Sigmoid colon (tissue), 6 donors: ENCODE measurements at regions not wholly inside any gene's neighbourhood (a gene's known extent, or its start where the extent isn't known, plus 50 kb on each side); places are given as distances from the start of the nearest gene placed in this dataset.

Experiments used
- DNase-seq: peaks from one replicate; pipeline ENCODE4 v3.0.0-alpha.2; 2019
- H3K27ac ChIP-seq, 4 donors: fragments of 200-600 bp; sonication (generic); one replicate each; pipeline ENCODE4 v1.5.1; 2016 to 2019; ENCODE audit warnings: mild to moderate bottlenecking in 1 of 4
- H3K27me3 ChIP-seq, 3 donors: fragments of 200-600 bp; sonication (generic); one replicate each; pipeline ENCODE4 v1.5.1; 2019; ENCODE audit warnings: mild to moderate bottlenecking in 1 of 3
- H3K36me3 ChIP-seq, 4 donors: fragments of 200-600 bp; sonication (generic); one replicate each; pipeline ENCODE4 v1.5.1; 2016 to 2019
- H3K4me1 ChIP-seq, 4 donors: fragments of 200-600 bp; sonication (generic); one replicate each; pipeline ENCODE4 v1.5.1; 2017 to 2019
- H3K4me3 ChIP-seq, 4 donors: fragments of 200-600 bp; sonication (generic); one replicate each; pipeline ENCODE4 v1.5.1; 2017 to 2019; ENCODE audit warnings: mild to moderate bottlenecking in 2 of 4, moderate library complexity in 1 of 4
- H3K9me3 ChIP-seq, 4 donors: fragments of 200-600 bp in 3 of 4; sonication (generic) in 3 of 4; one replicate each; pipeline versions ENCODE4 v1.5.1 to v1.6.1; 2013 to 2019
- EP300 ChIP-seq, 4 donors: sonication (generic); formaldehyde crosslinking; IDR thresholded peaks; one replicate each; pipeline ENCODE4 v1.6.1; 2017; ENCODE audit warnings: antibody characterized with exemption in 4 of 4
- POLR2A ChIP-seq, 2 donors: fragments of 450-650 bp; IDR thresholded peaks; one replicate each; pipeline ENCODE4 v1.6.1; 2016; ENCODE audit warnings: antibody characterized with exemption in 2 of 2, mild to moderate bottlenecking in 2 of 2, moderate library complexity in 2 of 2
- POLR2AphosphoS5 ChIP-seq, 4 donors: sonication (generic); formaldehyde crosslinking; IDR thresholded peaks; one replicate each; pipeline ENCODE4 v1.6.1; 2017; ENCODE audit warnings: antibody characterized with exemption in 4 of 4
- WGBS, 2 donors: extraction: QIAGEN DNeasy Blood & Tissue Kit; methylation state at CpG; one replicate each; pipeline ENCODE4 v1.1.7; 2013; 5-methylcytosine and 5-hydroxymethylcytosine counted together
- intact Hi-C: fragments of 100-400 bp; cut with DNase I; formaldehyde crosslinking; loops from one replicate; pipeline ENCODE4 v1.15.1; 2023
- TF ChIP-seq, protein P1 (sequence below), 4 experiments: fragments of 450-650 bp in 3 of 4; fragments of 200-600 bp in 1 of 4; IDR thresholded peaks; one replicate each; pipeline ENCODE4 v1.5.1; 2016 to 2019; ENCODE audit warnings: antibody characterized with exemption in 4 of 4, mild to moderate bottlenecking in 3 of 4, moderate library complexity in 2 of 4
- donor health status: healthy with polysubstance abuse.
- donor health status: healthy.

DNA sequence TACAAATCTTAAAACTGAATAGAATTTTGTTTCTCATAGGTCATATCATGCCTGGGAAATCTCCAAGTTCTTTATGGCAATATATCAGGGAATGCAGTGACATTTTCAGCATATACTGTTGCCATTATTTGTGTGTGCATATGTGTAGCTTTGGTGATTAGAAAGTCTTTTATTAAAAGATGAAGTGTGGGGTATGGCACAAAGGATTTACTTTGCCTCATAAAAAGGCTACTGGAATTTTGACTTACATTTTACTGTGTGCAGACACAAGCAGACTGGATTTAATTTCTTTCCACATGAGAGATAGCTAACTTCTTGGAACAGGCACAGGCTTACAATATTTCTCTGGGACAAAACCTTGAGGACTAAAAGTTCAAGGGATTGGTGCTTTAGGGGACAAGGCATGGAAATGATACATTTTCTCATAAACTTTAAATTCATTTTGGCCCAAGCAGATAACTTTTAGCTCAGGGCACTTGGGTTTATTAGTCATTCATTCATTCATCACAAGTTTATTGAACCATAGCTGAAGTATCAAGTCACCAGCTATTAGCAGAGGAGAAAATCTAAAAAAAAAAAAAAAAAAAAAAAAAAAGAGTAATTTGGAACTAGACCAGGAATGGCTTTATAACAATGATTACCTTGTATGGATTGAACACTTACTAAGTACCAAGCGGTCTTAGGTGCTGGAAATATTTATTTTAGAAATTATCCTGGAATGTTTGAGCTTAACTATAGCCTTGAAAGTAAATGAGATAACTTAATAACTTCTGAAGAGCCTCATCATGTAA is 191.5 kb downstream of the SLIT2 start:
- TF ChIP-seq POLR2AphosphoS5 (IDR thresholded peaks at IDR 0.05) (peak in 2 of 4 donors; percentile 26 to 37), EP300 (IDR thresholded peaks at IDR 0.05) (no peak), POLR2A (IDR thresholded peaks at IDR 0.05) (no peak)
- TF ChIP-seq, protein P1, sequence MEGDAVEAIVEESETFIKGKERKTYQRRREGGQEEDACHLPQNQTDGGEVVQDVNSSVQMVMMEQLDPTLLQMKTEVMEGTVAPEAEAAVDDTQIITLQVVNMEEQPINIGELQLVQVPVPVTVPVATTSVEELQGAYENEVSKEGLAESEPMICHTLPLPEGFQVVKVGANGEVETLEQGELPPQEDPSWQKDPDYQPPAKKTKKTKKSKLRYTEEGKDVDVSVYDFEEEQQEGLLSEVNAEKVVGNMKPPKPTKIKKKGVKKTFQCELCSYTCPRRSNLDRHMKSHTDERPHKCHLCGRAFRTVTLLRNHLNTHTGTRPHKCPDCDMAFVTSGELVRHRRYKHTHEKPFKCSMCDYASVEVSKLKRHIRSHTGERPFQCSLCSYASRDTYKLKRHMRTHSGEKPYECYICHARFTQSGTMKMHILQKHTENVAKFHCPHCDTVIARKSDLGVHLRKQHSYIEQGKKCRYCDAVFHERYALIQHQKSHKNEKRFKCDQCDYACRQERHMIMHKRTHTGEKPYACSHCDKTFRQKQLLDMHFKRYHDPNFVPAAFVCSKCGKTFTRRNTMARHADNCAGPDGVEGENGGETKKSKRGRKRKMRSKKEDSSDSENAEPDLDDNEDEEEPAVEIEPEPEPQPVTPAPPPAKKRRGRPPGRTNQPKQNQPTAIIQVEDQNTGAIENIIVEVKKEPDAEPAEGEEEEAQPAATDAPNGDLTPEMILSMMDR (IDR thresholded peaks at IDR 0.05) = no peak
- WGBS, 2 donors = 81 to 90% methylated on average over 1 of the region's 1 CpG
- intact Hi-C loops = no loop called here
- Histone ChIP-seq H3K27me3 (no peaks in the 10 kb centered on the region), H3K4me3 (no peak overlapping the region), H3K9me3 (no peaks in the 10 kb centered on the region), H3K36me3 (no peaks in the 10 kb centered on the region), H3K27ac (peak overlapping the region; percentile 29 to 74 (median 64)), H3K4me1 (peaks cover 0 to 58% (median 45%) of the 10 kb centered on the region in 4 donors)
- DNase-seq = no peak

DNA sequence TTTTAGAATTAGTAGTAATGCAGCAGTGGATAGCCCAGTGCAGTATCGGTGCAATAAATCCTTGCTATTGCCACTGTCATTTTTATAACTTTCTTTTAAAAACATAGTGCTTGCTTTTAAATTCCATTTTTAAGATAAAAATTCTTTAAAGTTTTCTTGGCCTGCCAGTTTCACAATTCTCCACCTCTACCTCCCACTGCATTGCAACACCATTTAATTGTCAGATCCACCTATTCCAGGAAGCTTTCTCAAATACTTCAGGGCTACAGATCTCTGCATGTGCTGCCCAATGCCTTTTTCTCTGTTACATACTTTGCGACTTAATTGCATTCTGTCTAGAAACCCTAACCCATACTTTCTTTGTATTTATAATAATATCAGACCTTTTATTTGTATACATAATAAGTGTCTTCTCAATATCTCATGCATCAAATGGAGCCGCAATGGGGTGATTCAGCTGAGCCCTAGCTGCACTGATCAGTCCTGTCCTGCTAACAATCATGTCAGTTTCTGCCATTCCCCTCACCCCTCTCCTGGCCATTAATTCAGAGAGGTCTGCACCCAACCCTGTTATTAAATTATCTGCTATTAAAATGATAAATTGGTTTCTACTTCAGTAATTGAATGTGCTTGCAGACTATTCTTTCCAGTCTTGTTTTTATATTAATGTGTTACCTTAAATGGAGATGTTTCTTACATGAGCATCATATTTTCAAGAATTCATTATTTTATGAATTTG is 193.1 kb downstream of the SLIT2 start:
- WGBS, 2 donors = 93% methylated on average over 3 of the region's 3 CpGs

DNA sequence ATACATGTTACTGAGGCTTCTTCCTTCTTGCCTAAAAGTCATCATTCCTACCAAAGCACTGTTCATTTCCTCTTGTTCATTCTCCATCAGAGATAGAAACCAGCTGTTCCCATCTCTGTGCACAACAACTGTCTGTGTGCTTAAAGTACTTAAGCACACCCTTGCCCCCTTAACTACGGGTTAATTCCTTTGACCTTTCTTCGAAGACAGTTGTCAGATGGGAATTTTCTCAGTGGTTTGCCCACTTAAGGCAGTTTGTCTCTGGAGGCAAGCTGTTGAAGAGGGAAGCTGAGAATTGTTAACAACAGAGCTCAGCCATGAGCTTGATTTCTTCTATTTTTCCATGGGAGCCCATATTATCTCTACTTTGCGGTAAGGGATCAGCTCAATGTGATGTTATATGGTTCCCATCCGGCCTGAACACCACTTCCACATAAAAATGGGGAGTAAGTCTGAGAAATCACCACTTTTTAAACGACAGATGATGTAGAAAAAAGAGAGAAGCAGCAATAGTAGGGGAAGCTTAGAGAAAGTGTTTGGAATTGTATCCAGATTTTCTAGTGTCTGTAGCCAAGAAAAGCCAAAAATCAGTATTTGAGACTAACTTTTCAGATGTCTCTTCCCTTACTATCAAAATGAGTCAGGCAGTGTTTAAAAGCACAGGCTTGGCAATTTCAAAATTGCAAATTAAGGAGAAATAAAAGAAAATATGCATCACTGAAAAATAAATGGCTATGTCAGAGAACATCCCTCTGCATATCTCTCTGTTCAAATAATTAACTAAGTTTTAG is 194.4 kb downstream of the SLIT2 start:
- H3K4me3 ChIP-seq = no peak overlapping the region
- peak overlapping the region in 3 of 4 donors; percentile 7 to 47 (median 41) for H3K27ac ChIP-seq
- DNase-seq = no peak
- peaks cover 0 to 52% (median 39%) of the 10 kb centered on the region in 4 donors for H3K4me1 ChIP-seq
- intact Hi-C loops = no loop called here
- TF ChIP-seq POLR2AphosphoS5 (IDR thresholded peaks at IDR 0.05) = peak in 1 of 4 donors; percentile 25
- TF ChIP-seq EP300 (IDR thresholded peaks at IDR 0.05) = no peak
- TF ChIP-seq POLR2A (IDR thresholded peaks at IDR 0.05) = no peak
- H3K27me3 ChIP-seq = no peaks in the 10 kb centered on the region
- WGBS, 2 donors = 58 to 70% methylated on average over 5 of the region's 5 CpGs
- no peaks in the 10 kb centered on the region for H3K9me3 ChIP-seq
- no peaks in the 10 kb centered on the region for H3K36me3 ChIP-seq

More for the DNA sequence above, 193.1 kb downstream of the SLIT2 start:
- no peaks in the 10 kb centered on the region for H3K27me3 ChIP-seq
- H3K27ac ChIP-seq = peak overlapping the region in 2 of 4 donors; percentile 67 to 74
- peaks cover 0 to 58% (median 45%) of the 10 kb centered on the region in 4 donors for H3K4me1 ChIP-seq
- no peak for DNase-seq
- H3K36me3 ChIP-seq = no peaks in the 10 kb centered on the region
- no peak overlapping the region for H3K4me3 ChIP-seq
- intact Hi-C loops = no loop called here
- TF ChIP-seq POLR2A (IDR thresholded peaks at IDR 0.05) (no peak), POLR2AphosphoS5 (IDR thresholded peaks at IDR 0.05) (no peak), EP300 (IDR thresholded peaks at IDR 0.05) (no peak)
- TF ChIP-seq, protein P1 (IDR thresholded peaks at IDR 0.05) = no peak
- no peaks in the 10 kb centered on the region for H3K9me3 ChIP-seq

DNA sequence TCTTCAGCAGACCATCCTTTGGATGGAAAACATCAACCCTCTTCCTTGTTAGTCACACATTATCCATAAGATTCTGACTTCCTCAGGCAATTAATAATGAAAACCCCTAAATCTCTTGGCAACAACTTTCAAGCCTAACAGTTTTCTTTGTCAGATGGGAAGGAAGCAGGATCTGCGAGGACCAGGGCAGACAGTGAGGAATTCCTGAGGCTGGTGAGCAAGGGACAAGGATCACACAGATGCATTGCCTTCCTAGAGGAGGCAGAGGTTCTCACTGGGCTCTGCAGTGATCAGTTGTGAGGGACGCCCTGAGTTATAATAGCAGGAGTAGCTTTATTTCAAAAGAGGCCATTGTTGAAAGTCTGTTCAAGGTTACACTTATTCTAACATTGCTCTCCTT is 195.4 kb downstream of the SLIT2 start:
- intact Hi-C loops = no loop called here
- Histone ChIP-seq H3K4me1 (peaks cover 0 to 42% (median 34%) of the 10 kb centered on the region in 4 donors), H3K4me3 (no peak overlapping the region), H3K27me3 (no peaks in the 10 kb centered on the region), H3K9me3 (no peaks in the 10 kb centered on the region), H3K36me3 (no peaks in the 10 kb centered on the region), H3K27ac (no peak overlapping the region)
- no peak for DNase-seq
- TF ChIP-seq, protein P1 (IDR thresholded peaks at IDR 0.05) = no peak
- WGBS, 2 donors = 72 to 79% methylated on average over 2 of the region's 2 CpGs
